Nephron progenitor cell (in vitro differentiated cells): ENCODE measurements at regions not wholly inside any gene's neighbourhood (a gene's known extent, or its start where the extent isn't known, plus 50 kb on each side); places are given as distances from the start of the nearest gene placed in this dataset.
A peak's percentile ranks its signal among the peaks of the same experiment; 100 is the strongest.
"Not testable (repeated sequence)": the region's sequence is repeated elsewhere in the genome, so short reads cannot be mapped to it uniquely, and the experiment has no call there.

Experiments
- DNase-seq: peaks from one replicate; pipeline ENCODE4 v3.0.0; 2021
- H3K27ac Mint-ChIP-seq: 2 replicates; pipeline ENCODE4 v1.8.0; 2021; ENCODE audit warnings: mild to moderate bottlenecking, moderate library complexity, mixed read lengths
- H3K27me3 Mint-ChIP-seq: 2 replicates; pipeline ENCODE4 v1.8.0; 2021; ENCODE audit warnings: mild to moderate bottlenecking, low read depth, mixed read lengths; ENCODE audit not compliant: poor library complexity
- H3K36me3 Mint-ChIP-seq: 2 replicates; pipeline ENCODE4 v1.8.0; 2021; ENCODE audit warnings: low read depth, mixed read lengths
- H3K4me1 Mint-ChIP-seq: 2 replicates; pipeline ENCODE4 v1.8.0; 2021; ENCODE audit warnings: mixed read lengths
- H3K4me3 Mint-ChIP-seq: 2 replicates; pipeline ENCODE4 v1.8.0; 2021; ENCODE audit warnings: mild to moderate bottlenecking, moderate library complexity, mixed read lengths
- H3K9me3 Mint-ChIP-seq: 2 replicates; pipeline ENCODE4 v1.8.0; 2021; ENCODE audit warnings: mild to moderate bottlenecking, moderate library complexity, mixed read lengths

DNA sequence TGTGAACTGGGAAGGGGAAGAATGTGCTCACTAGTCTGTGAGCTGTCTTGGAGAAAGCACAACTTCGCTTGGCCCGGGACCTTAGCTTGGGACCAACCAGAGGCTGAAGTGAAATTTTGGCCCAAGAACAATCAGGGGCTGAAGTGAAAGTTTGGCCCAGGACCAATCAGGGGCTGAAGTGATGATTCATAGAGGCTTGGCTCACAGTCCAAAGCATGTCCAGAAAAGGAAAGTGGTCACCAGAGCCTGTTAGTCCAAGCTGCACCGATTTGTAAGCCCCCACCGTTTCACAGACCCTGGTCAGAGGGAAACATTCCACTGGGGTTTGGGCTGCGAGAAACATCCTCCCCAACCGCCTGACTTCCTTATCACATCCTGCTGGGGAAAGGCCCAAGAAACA, 763.3 kb downstream of the SPATA31A7 start:
- not testable (repeated sequence) for H3K4me1 Mint-ChIP-seq, DNase-seq, H3K27me3 Mint-ChIP-seq, H3K9me3 Mint-ChIP-seq, H3K27ac Mint-ChIP-seq, H3K36me3 Mint-ChIP-seq, H3K4me3 Mint-ChIP-seq

DNA sequence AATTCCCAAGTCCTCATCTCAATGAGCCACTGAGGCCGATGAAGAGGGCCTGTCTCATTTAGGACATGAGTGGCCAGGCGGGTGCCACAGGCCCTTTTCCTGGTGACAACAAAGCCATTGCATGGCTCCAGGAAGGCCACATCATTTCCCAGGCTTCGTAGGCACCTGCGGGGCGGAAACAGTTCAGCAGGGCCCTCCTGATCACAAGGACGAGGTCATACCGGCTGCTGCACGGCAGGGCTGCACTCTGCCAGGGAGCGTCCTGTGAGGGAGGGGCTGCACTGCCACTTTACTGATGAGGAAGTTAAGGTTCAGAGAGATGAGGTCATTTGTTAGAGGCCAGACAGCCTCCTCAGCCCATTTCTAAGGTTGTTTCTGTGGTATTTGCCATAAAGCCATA, 781.8 kb downstream of the SPATA31A7 start:
- not testable (repeated sequence) for H3K9me3 Mint-ChIP-seq, DNase-seq, H3K27ac Mint-ChIP-seq, H3K4me1 Mint-ChIP-seq, H3K36me3 Mint-ChIP-seq, H3K4me3 Mint-ChIP-seq, H3K27me3 Mint-ChIP-seq

DNA sequence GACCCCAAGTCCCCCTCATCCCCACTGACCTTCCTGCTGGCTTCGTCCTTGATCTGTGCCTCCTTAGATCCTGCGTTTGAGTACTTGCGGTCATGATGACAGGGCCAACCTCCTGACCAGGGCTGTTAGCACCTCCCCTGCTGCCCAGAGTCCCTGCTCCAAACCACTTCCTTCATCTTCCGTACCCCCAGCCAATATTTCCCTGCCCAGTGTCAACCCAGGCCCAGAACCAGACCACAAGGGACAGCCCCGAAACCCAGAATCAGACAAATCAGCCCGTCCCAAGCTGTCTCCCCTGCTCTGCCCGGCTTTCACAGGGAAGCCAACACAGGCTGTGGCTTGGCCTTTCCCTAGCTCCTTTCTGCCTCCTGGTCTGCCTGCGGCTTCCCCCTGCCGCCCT, 784.7 kb downstream of the SPATA31A7 start:
- H3K9me3 Mint-ChIP-seq, H3K27ac Mint-ChIP-seq, H3K27me3 Mint-ChIP-seq, DNase-seq, H3K36me3 Mint-ChIP-seq, H3K4me3 Mint-ChIP-seq, H3K4me1 Mint-ChIP-seq: not testable (repeated sequence)

DNA sequence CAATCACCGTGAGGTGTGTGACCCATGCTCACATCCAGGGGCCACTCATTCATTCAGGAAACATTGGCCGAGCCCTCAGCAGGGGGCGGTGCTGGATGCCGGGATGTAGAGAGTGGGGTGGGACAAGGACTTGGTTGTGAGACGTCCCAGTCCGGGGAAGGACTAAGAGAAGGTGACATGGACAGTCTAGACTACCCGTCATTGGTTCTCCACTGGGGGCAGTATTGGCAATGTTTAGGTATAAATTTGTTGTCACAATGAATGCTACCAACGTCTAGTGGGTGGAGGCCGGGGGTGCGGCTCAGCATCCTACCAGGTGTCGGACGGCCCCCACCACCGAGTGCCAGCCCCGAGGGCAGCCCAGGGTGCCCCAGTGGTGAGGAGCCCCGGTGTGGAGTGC, 786.5 kb downstream of the SPATA31A7 start:
- not testable (repeated sequence) for H3K4me1 Mint-ChIP-seq, H3K27me3 Mint-ChIP-seq, DNase-seq, H3K4me3 Mint-ChIP-seq, H3K36me3 Mint-ChIP-seq, H3K9me3 Mint-ChIP-seq, H3K27ac Mint-ChIP-seq

DNA sequence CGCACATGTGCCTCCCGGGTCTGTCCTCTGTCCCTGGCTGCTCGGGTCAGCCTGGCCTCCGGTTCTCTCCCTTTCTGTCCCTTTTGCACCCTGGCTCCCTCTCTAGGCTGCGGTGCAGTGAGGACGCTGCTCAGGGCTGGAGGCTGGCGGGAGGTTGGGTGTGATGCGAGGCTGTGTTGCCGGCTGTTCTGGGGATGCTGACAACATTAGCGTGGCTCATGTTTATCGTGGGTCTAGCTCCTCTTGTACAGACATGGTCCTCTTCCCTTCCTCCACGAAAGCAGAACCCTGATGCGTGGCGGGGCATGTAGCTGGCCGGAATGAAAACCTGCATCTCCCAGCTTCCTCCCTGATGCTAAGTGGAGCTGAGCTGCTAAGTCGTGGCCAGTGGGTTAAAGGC, 792.9 kb downstream of the SPATA31A7 start:
- not testable (repeated sequence) for H3K36me3 Mint-ChIP-seq, H3K27me3 Mint-ChIP-seq

DNA sequence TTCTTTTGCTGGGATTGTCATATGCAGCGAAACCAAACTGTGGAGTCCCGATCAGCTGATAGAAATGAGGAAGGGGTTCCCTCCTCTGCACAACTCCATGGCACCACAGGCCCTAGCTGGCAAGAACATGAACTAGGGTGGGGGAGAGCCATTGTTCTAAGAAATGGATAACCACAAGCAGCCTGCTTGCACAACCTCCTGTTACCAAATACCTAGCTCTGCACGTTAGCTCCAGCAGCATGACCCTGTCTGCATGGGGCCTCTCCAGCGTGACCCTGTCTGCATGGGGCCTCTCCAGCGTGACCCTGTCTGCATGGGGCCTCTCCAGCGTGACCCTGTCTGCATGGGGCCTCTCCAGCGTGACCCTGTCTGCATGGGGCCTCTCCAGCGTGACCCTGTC, 793.6 kb downstream of the SPATA31A7 start:
- H3K36me3 Mint-ChIP-seq, H3K4me1 Mint-ChIP-seq, H3K4me3 Mint-ChIP-seq, H3K9me3 Mint-ChIP-seq, DNase-seq, H3K27ac Mint-ChIP-seq, H3K27me3 Mint-ChIP-seq: not testable (repeated sequence)

More for the DNA sequence above, 792.9 kb downstream of the SPATA31A7 start:
- not testable (repeated sequence) for H3K4me3 Mint-ChIP-seq, H3K9me3 Mint-ChIP-seq, H3K27ac Mint-ChIP-seq, DNase-seq, H3K4me1 Mint-ChIP-seq

DNA sequence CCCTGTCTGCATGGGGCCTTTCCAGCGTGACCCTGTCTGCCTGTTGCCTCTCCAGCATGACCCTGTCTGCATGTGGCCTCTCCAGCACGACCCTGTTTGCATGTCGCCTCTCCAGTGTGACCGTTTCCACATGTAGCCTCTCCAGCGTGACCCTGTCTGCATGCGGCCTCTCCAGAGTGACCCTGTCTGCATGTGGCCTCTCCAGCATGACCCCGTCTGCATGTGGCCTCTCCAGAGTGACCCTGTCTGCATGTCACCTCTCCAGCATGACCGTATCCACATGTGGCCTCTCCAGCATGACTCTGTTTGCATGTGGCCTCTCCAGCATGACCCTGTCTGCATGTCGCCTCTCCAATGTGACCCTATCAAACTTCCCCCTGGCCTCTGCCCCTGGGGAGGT, 794.1 kb downstream of the SPATA31A7 start:
- not testable (repeated sequence) for H3K27me3 Mint-ChIP-seq, H3K9me3 Mint-ChIP-seq, DNase-seq, H3K4me1 Mint-ChIP-seq, H3K36me3 Mint-ChIP-seq, H3K4me3 Mint-ChIP-seq
- peak overlapping the region; percentile 82 for H3K27ac Mint-ChIP-seq

DNA sequence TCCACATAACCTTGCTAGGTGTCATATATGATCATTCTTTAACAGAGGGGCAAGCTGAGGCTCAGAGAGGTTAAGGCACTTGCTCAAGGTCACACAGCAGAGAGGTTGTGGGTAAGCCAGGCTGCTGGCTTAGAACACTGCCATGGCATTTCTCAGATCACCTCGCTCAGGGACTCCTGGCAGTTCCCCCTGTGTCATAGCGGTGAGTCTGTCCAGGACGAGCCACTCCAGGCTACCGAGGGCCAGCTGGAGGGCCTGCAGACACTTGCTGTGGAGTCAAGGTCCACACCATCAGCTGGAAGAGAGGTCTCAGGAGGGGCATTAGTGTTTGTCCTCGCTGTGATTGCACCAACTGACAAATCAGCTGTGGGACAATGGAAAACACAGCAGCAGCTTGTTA, 794.7 kb downstream of the SPATA31A7 start:
- not testable (repeated sequence) for H3K36me3 Mint-ChIP-seq, H3K27me3 Mint-ChIP-seq, H3K4me3 Mint-ChIP-seq, H3K9me3 Mint-ChIP-seq, H3K27ac Mint-ChIP-seq, DNase-seq, H3K4me1 Mint-ChIP-seq

DNA sequence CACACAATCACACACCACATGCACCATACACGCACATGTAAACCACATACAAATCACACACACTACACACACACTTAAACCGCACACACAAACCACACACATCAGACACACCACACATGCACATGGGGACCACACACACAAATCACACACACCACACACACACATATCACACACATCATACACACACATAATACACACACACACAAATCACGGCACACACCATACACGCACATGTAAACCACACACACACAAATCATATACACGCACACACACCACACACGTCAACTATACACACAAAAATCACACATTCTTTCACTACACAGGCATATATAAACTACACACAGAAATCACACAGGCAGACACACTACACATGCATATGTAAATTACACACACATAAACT, 802.3 kb downstream of the SPATA31A7 start:
- not testable (repeated sequence) for H3K4me3 Mint-ChIP-seq, H3K4me1 Mint-ChIP-seq, DNase-seq, H3K27me3 Mint-ChIP-seq
- Mint-ChIP-seq H3K36me3 (peaks cover 12% of the 10 kb centered on the region), H3K9me3 (peaks cover 13% of the 10 kb centered on the region), H3K27ac (peak overlapping the region; percentile 84)

DNA sequence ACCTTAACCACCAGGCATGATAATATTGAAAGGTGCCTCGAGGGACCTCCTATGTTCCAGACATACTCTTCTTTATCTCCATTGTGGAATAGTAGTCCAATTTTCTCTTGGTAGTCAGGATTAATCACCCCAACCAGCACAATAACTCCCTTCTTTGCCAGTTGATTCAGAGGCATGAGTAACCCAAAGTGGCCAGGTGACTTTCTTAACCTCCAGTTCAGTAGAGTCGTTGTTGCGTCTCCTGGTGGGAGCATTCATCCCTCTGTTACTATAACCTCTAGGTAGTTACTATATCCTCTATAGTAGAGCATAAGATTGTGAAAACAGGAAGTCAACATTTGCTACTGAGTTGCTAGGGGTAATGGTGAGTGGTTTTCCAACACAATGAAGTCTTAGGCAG, 842.6 kb downstream of the SPATA31A7 start:
- not testable (repeated sequence) for H3K4me3 Mint-ChIP-seq, H3K4me1 Mint-ChIP-seq, H3K27ac Mint-ChIP-seq, H3K36me3 Mint-ChIP-seq, DNase-seq, H3K9me3 Mint-ChIP-seq, H3K27me3 Mint-ChIP-seq

DNA sequence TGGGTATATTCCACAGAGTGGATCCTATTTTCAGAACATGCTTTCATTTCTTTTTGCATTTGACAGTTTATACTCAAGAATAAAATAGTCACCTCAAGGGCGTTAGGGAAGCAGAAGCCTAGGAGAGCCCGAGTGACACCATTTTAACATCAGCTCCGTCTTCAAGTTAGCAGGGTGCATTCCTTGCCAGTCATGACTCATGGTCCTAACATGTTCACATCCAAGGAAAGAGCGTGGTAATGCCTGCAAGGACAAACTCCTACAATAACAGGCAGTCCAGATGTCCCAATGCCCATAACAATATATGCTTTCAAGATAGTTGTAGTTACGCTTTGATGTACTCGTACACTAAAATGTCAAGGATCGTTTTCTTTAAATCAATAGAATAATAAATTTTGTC, 848.4 kb downstream of the SPATA31A7 start:
- not testable (repeated sequence) for H3K9me3 Mint-ChIP-seq

DNA sequence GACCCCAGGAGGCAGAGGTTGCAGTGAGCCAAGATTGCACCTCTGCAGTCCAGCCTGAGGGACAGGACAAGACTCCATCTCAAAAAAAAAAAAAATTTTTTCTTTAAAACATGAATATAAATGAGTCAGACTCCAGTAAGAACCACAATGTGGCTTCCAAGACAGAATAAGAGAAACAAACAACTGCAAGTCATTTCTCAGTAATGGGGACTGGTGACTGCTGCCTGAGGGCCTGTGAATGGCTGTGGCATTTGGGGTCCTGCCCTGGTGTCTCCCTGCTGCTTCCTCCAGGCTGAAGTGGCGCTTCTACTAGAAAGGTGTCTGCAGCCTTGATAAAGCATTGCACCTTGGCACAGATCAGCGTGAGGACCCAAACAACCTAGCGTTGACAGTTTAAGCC, 868.3 kb downstream of the SPATA31A7 start:
- H3K36me3 Mint-ChIP-seq, H3K27me3 Mint-ChIP-seq, DNase-seq, H3K27ac Mint-ChIP-seq, H3K4me3 Mint-ChIP-seq, H3K4me1 Mint-ChIP-seq, H3K9me3 Mint-ChIP-seq: not testable (repeated sequence)

More for the DNA sequence above, 848.4 kb downstream of the SPATA31A7 start:
- H3K4me3 Mint-ChIP-seq, H3K36me3 Mint-ChIP-seq, H3K4me1 Mint-ChIP-seq, H3K27ac Mint-ChIP-seq, DNase-seq, H3K27me3 Mint-ChIP-seq: not testable (repeated sequence)

DNA sequence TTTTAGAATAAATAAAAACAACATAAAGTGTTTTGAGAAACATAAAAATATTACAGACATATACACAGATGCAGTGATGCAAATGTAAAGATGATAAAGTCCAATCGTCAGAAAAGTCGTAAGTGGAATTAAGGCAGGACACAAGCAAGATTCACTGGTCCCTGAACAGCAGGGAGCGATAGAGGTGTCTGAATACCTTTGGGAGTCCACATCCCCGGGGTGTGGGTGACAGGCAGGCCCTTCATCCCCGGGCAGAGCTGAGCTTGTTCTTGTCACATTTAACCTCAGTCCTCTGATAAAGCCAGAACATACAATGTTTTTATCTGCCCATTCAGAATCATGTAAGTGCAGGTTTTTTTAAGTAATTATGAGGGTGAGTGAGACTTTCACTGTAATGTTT, 881.2 kb downstream of the SPATA31A7 start:
- not testable (repeated sequence) for DNase-seq, H3K4me1 Mint-ChIP-seq, H3K36me3 Mint-ChIP-seq, H3K27me3 Mint-ChIP-seq, H3K4me3 Mint-ChIP-seq, H3K27ac Mint-ChIP-seq, H3K9me3 Mint-ChIP-seq

DNA sequence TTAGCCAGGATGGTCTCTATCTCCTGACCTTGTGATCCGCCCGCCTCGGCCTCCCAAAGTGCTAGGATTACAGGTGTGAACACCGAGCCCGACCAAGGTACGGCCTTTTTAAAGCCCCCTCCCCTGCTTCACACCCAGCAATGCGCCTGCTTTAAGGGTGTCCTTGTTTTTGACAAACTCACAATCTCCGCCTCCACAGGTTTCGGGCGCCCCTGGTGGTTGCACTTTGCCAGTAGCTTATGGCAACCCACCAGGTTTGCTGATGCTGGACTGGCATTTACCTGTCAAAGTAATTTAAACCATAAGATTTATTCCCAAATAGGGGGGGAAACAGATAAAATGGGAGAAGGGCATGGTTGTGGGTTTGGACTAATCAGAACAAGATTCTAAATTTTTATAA, 883.6 kb downstream of the SPATA31A7 start:
- DNase-seq, H3K27me3 Mint-ChIP-seq, H3K4me1 Mint-ChIP-seq, H3K27ac Mint-ChIP-seq, H3K4me3 Mint-ChIP-seq, H3K9me3 Mint-ChIP-seq, H3K36me3 Mint-ChIP-seq: not testable (repeated sequence)

DNA sequence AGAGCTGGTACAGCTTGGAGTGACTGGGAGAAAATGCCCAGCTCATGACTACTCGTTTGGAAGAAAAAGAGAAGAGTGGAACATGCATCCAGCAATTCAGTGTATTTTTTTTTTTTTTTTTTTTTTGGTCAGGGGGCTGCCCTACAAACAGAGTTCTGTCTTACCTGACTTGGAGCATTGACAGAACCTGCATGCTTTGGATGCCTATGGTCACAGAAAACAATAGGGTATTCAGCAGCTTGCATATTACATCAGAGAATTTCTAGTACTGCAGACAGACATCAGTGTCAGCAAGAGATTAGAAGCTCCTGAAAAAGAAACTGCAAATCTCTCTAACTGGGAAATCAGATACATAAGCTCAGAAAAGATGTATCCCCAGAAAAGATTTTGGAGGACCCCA, 894.4 kb downstream of the SPATA31A7 start:
- H3K36me3 Mint-ChIP-seq, H3K4me1 Mint-ChIP-seq, H3K4me3 Mint-ChIP-seq, DNase-seq, H3K27me3 Mint-ChIP-seq, H3K9me3 Mint-ChIP-seq, H3K27ac Mint-ChIP-seq: not testable (repeated sequence)

DNA sequence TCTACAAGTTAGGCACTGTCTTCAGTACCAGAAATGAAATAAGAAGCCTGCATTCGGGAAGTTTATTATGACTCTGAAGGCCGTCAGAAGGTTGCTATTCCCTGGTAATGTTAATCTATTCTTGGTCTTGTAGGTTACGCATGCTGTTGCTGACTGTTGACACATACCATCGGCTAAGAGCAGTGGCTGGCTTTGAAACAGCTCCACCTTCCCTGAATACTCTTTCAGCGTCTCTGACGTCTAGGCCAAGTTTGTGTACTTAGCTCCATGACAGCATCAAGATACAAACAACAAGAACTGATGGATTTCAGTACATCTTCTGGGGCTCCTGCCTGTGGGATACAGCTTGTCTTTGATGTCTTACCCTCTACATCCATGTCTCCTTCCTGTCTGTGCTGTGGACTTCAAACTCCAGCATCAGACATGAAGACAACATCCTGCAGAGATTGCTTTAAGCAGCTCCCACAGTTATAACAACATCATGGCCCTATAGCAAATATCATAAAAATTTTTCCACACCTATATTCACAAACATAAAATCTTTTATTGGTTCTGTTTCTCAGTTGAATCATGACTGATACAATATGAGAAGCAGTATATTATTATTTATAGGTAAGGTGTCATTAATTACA, 906.0 kb downstream of the SPATA31A7 start:
- H3K27me3 Mint-ChIP-seq, H3K36me3 Mint-ChIP-seq: not testable (repeated sequence)

More for the DNA sequence above, 906.0 kb downstream of the SPATA31A7 start:
- H3K27ac Mint-ChIP-seq, H3K9me3 Mint-ChIP-seq, H3K4me3 Mint-ChIP-seq, DNase-seq, H3K4me1 Mint-ChIP-seq: not testable (repeated sequence)
